C4-2B (cell line): ENCODE measurements at regions not wholly inside any gene's neighbourhood (a gene's known extent, or its start where the extent isn't known, plus 50 kb on each side); places are given as distances from the start of the nearest gene placed in this dataset.

Source experiments
- ZFX ChIP-seq: fragments of 450-650 bp; IDR thresholded peaks from 2 replicates; pipeline ENCODE4 v1.6.1; 2017
- TF ChIP-seq, protein P1 (sequence below): fragments of 450-650 bp; conservative IDR thresholded peaks from 2 replicates; pipeline ENCODE4 v1.5.1; 2017; ENCODE audit warnings: mild to moderate bottlenecking

DNA sequence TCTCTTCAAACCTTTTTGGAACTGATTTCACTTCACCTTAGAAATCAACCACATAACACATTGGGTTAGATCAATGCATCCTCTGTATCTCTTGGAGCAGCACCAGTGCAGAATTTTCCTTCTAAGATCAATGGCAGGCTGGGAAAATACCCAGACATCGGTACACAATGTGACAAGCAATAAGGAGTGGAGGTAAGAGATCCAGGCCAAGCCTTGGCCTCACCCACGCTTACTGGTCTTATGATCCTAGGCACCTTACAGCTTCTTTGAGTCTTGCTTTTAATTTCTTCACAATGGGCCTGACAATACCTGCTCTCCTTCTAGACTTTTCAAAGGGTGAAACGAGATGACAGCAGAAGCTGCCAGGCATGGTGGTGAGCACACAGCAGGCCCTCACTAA, 232.0 kb downstream of the LACC1 start:
- TF ChIP-seq, protein P1, sequence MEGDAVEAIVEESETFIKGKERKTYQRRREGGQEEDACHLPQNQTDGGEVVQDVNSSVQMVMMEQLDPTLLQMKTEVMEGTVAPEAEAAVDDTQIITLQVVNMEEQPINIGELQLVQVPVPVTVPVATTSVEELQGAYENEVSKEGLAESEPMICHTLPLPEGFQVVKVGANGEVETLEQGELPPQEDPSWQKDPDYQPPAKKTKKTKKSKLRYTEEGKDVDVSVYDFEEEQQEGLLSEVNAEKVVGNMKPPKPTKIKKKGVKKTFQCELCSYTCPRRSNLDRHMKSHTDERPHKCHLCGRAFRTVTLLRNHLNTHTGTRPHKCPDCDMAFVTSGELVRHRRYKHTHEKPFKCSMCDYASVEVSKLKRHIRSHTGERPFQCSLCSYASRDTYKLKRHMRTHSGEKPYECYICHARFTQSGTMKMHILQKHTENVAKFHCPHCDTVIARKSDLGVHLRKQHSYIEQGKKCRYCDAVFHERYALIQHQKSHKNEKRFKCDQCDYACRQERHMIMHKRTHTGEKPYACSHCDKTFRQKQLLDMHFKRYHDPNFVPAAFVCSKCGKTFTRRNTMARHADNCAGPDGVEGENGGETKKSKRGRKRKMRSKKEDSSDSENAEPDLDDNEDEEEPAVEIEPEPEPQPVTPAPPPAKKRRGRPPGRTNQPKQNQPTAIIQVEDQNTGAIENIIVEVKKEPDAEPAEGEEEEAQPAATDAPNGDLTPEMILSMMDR, result no peak
- no peak for TF ChIP-seq ZFX
